Erythroblast (primary cell): ENCODE measurements at regions not wholly inside any gene's neighbourhood (a gene's known extent, or its start where the extent isn't known, plus 50 kb on each side); places are given as distances from the start of the nearest gene placed in this dataset.
"Not testable (repeated sequence)": the region's sequence is repeated elsewhere in the genome, so short reads cannot be mapped to it uniquely, and the experiment has no call there.

Experiments used
- DNase-seq, 2 experiments: peaks; one replicate each; lab custom pipeline; 2025; lab: John Stamatoyannopoulos, UW
- GATA1 ChIP-seq: IDR thresholded peaks from 2 replicates; pipeline ENCODE4 v1.6.1; 2011; ENCODE audit warnings: low read depth, mild to moderate bottlenecking, control low read depth, low read length, moderate library complexity
- POLR2A ChIP-seq: IDR thresholded peaks from 2 replicates; pipeline ENCODE4 v1.6.1; 2011; ENCODE audit warnings: mild to moderate bottlenecking, low read length

GRCh38 chr2:167333245-167333644 lies 445.0 kb downstream of the XIRP2 start:
- DNase-seq = no peak
- TF ChIP-seq GATA1 = no peak
- TF ChIP-seq POLR2A = no peak

- DNase-seq = no peak
- TF ChIP-seq GATA1 (no peak), POLR2A (no peak)
These were observed 444.1 kb downstream of the XIRP2 start for GRCh38 chr2:167332358-167332757.

GRCh38 chr2:167331636-167332232 lies 443.5 kb downstream of the XIRP2 start:
- TF ChIP-seq POLR2A = no peak
- no peak for TF ChIP-seq GATA1
- DNase-seq = no peak

- not testable (repeated sequence) for DNase-seq
These were observed 440.5 kb downstream of the XIRP2 start for GRCh38 chr2:167328808-167329207.

GRCh38 chr2:167322795-167323194 lies 434.5 kb downstream of the XIRP2 start:
- no peak for DNase-seq
- TF ChIP-seq POLR2A (no peak), GATA1 (no peak)

GRCh38 chr2:167318581-167318980 lies 430.3 kb downstream of the XIRP2 start:
- TF ChIP-seq GATA1 = no peak
- no peak for TF ChIP-seq POLR2A
- no peak for DNase-seq

- DNase-seq = no peak
- TF ChIP-seq GATA1 = no peak
- no peak for TF ChIP-seq POLR2A
These were observed 422.2 kb downstream of the XIRP2 start for GRCh38 chr2:167310442-167310841.
